Hepatocyte (in vitro differentiated cells): ENCODE measurements at regions not wholly inside any gene's neighbourhood (a gene's known extent, or its start where the extent isn't known, plus 50 kb on each side); places are given as distances from the start of the nearest gene placed in this dataset.

Experiments
- DNase-seq: peaks from one replicate; pipeline ENCODE4 v3.0.0-alpha.2; 2016; ENCODE audit warnings: low spot score
- H2AFZ ChIP-seq: fragments of 200-600 bp; sonication (generic); 2 replicates; pipeline ENCODE4 v1.6.0; 2016; ENCODE audit warnings: antibody characterized with exemption, mild to moderate bottlenecking
- H3K27ac ChIP-seq: fragments of 200-600 bp; sonication (generic); 2 replicates; pipeline ENCODE4 v1.5.1; 2016; ENCODE audit warnings: mild to moderate bottlenecking
- H3K27me3 ChIP-seq: fragments of 200-600 bp; sonication (generic); 2 replicates; pipeline ENCODE4 v1.6.1; 2016
- H3K36me3 ChIP-seq: fragments of 200-600 bp; sonication (generic); replicated peaks from 2 replicates; pipeline ENCODE4 v1.5.1; 2016; ENCODE audit warnings: low read depth; ENCODE audit not compliant: insufficient read depth
- H3K4me1 ChIP-seq: fragments of 200-600 bp; sonication (generic); 2 replicates; pipeline ENCODE4 v1.5.1; 2016; ENCODE audit warnings: mild to moderate bottlenecking, moderate library complexity; ENCODE audit not compliant: insufficient read depth
- H3K4me2 ChIP-seq: fragments of 200-600 bp; sonication (generic); 2 replicates; pipeline ENCODE4 v1.6.0; 2016
- H3K4me3 ChIP-seq: fragments of 200-600 bp; sonication (generic); 2 replicates; pipeline ENCODE4 v1.5.1; 2016; ENCODE audit warnings: mild to moderate bottlenecking
- H3K79me2 ChIP-seq: fragments of 200-600 bp; sonication (generic); 2 replicates; pipeline ENCODE4 v1.6.0; 2017; ENCODE audit warnings: mild to moderate bottlenecking
- H3K9me2 ChIP-seq: fragments of 200-600 bp; sonication (generic); replicated peaks from 2 replicates; pipeline ENCODE4 v1.6.0; 2017; ENCODE audit warnings: mild to moderate bottlenecking; ENCODE audit not compliant: insufficient read depth
- H3K9me3 ChIP-seq: fragments of 200-600 bp; sonication (generic); 2 replicates; pipeline ENCODE4 v1.5.1; 2016; ENCODE audit warnings: low read depth, mild to moderate bottlenecking
- H4K20me1 ChIP-seq: fragments of 200-600 bp; sonication (generic); 2 replicates; pipeline ENCODE4 v1.6.0; 2016; ENCODE audit warnings: mild to moderate bottlenecking; ENCODE audit not compliant: insufficient read depth, poor library complexity, severe bottlenecking
- EZH2phosphoT487 ChIP-seq: fragments of 200-600 bp; sonication (generic); IDR thresholded peaks from one replicate; pipeline ENCODE4 v1.6.1; 2018; ENCODE audit warnings: antibody characterized with exemption, mild to moderate bottlenecking, low read depth, moderate library complexity; ENCODE audit not compliant: unreplicated experiment, severe bottlenecking
- WGBS: methylation state at CpG from one replicate; pipeline ENCODE4 v1.1.6; 2016; ENCODE audit warnings: low lambda C conversion rate; ENCODE audit errors: missing lambda C conversion rate; 5-methylcytosine and 5-hydroxymethylcytosine counted together

GRCh38 chr3:160174621-160175020 lies 50.6 kb upstream of the C3orf80 start:
- Histone ChIP-seq H2AFZ (no peak overlapping the region), H3K4me1 (no peaks in the 10 kb centered on the region), H3K27ac (no peak overlapping the region), H4K20me1 (no peaks in the 10 kb centered on the region), H3K79me2 (no peaks in the 10 kb centered on the region), H3K27me3 (no peaks in the 10 kb centered on the region), H3K4me2 (no peak overlapping the region), H3K36me3 (no peaks in the 10 kb centered on the region), H3K9me2 (no peaks in the 10 kb centered on the region), H3K4me3 (no peak overlapping the region), H3K9me3 (no peaks in the 10 kb centered on the region)
- no peak for TF ChIP-seq EZH2phosphoT487
- no peak for DNase-seq
- WGBS: 84% methylated on average over 2 of the region's 2 CpGs
